ENCODE measurements at regions not wholly inside any gene's neighbourhood (a gene's known extent, or its start where the extent isn't known, plus 50 kb on each side); places are given as distances from the start of the nearest gene placed in this dataset.

DNA sequence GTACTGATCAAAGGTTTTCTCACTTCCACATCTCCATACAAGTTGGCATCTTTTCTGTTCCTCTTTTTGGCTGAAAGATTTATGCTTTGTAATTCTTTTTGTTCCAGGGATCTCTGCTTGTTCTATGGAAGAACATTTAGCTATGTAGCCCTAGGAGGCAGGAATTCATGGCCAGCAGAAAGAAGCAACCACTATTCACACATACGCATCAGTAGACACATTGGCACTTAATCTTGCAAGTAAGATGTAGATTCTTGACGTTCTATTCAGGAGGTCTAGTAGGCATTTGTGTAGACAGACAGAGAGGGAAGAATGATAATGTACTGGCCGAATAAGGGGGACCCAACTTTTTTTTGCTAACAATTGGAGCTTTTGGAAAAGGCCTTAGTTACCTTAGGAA lies 336.0 kb downstream of the NUF2 start:
- CTCF ChIA-PET, result no interaction called here
- DNase-seq, result no peak
- Mint-ChIP-seq H3K4me3 (no peak overlapping the region), H3K27ac (no peak overlapping the region), H3K27me3 (no peaks in the 10 kb centered on the region), H3K9me3 (peaks cover 3 to 14% (median 5%) of the 10 kb centered on the region in 5 donors), H3K4me1 (no peaks in the 10 kb centered on the region), H3K36me3 (no peaks in the 10 kb centered on the region)
- POLR2A ChIA-PET, result no interaction called here
- H3K36me3 ChIP-seq (ENCODE audit: insufficient read depth, low read length), result no peaks in the 10 kb centered on the region
- no peaks in the 10 kb centered on the region for H3K27me3 ChIP-seq (ENCODE audit: insufficient read depth, low read length, poor library complexity, severe bottlenecking)
- no peaks in the 10 kb centered on the region for H3K4me1 ChIP-seq (ENCODE audit: insufficient read depth, low read length)
- no peak overlapping the region for H3K27ac ChIP-seq (ENCODE audit: low read depth, low read length)
- H3K4me3 ChIP-seq (ENCODE audit: low read length), result no peak overlapping the region
- no peaks in the 10 kb centered on the region for H3K9me3 ChIP-seq (ENCODE audit: low read length)

DNA sequence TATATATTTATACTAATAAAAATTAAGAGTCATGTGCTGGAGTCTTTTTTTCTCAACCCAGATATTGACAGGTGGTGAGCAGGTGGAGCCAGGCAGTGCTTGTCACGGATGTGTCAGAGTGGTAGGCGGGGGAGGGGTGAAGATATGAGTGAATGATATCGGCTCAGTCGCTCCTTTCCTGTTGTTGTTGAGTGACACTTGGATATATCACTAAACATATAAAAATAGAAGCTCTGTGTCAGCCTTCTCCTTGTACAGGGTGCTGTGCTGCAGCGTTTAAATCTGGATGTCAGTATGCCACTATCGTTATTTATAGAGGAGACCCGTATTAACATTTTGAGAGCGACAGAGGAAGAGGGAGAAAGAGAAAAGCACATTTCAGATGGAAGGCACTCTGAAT lies 339.6 kb downstream of the NUF2 start:
- Histone ChIP-seq H3K36me3 (ENCODE audit: insufficient read depth, low read length) (no peaks in the 10 kb centered on the region), H3K4me1 (ENCODE audit: insufficient read depth, low read length) (no peaks in the 10 kb centered on the region), H3K9me3 (ENCODE audit: low read length) (no peaks in the 10 kb centered on the region), H3K27me3 (ENCODE audit: insufficient read depth, low read length, poor library complexity, severe bottlenecking) (no peaks in the 10 kb centered on the region), H3K4me3 (ENCODE audit: low read length) (no peak overlapping the region), H3K27ac (ENCODE audit: low read depth, low read length) (no peak overlapping the region)
- CTCF ChIA-PET, result no interaction called here
- H3K36me3 Mint-ChIP-seq, result no peaks in the 10 kb centered on the region
- H3K27ac Mint-ChIP-seq, result no peak overlapping the region
- POLR2A ChIA-PET, result no interaction called here
- no peak for DNase-seq
- no peak overlapping the region for H3K4me3 Mint-ChIP-seq
- H3K9me3 Mint-ChIP-seq, result peaks cover 0 to 6% (median 5%) of the 10 kb centered on the region in 5 donors
- H3K4me1 Mint-ChIP-seq, result no peaks in the 10 kb centered on the region
- no peaks in the 10 kb centered on the region for H3K27me3 Mint-ChIP-seq

GRCh38 chr1:163664671-163665335 lies 343.0 kb downstream of the NUF2 start:
- no peaks in the 10 kb centered on the region for H3K4me1 ChIP-seq (ENCODE audit: insufficient read depth, low read length)
- Mint-ChIP-seq H3K36me3 (no peaks in the 10 kb centered on the region), H3K4me3 (no peak overlapping the region), H3K27ac (no peak overlapping the region), H3K27me3 (no peaks in the 10 kb centered on the region), H3K4me1 (no peaks in the 10 kb centered on the region), H3K9me3 (peaks cover 0 to 9% (median 5%) of the 10 kb centered on the region in 5 donors)
- no peaks in the 10 kb centered on the region for H3K36me3 ChIP-seq (ENCODE audit: insufficient read depth, low read length)
- POLR2A ChIA-PET, result no interaction called here
- no peaks in the 10 kb centered on the region for H3K27me3 ChIP-seq (ENCODE audit: insufficient read depth, low read length, poor library complexity, severe bottlenecking)
- no peaks in the 10 kb centered on the region for H3K9me3 ChIP-seq (ENCODE audit: low read length)
- CTCF ChIA-PET, result no interaction called here
- DNase-seq, result no peak
- no peak overlapping the region for H3K4me3 ChIP-seq (ENCODE audit: low read length)
- no peak overlapping the region for H3K27ac ChIP-seq (ENCODE audit: low read depth, low read length)

- H3K27me3 ChIP-seq (ENCODE audit: insufficient read depth, low read length, poor library complexity, severe bottlenecking), result no peaks in the 10 kb centered on the region
- H3K4me1 Mint-ChIP-seq, result no peaks in the 10 kb centered on the region
- no peak overlapping the region for H3K27ac Mint-ChIP-seq
- H3K36me3 Mint-ChIP-seq, result no peaks in the 10 kb centered on the region
- no peak overlapping the region for H3K4me3 ChIP-seq (ENCODE audit: low read length)
- H3K4me1 ChIP-seq (ENCODE audit: insufficient read depth, low read length), result no peaks in the 10 kb centered on the region
- H3K27me3 Mint-ChIP-seq, result no peaks in the 10 kb centered on the region
- ChIA-PET POLR2A (no interaction called here), CTCF (no interaction called here)
- H3K27ac ChIP-seq (ENCODE audit: low read depth, low read length), result no peak overlapping the region
- peaks cover 0 to 6% (median 0%) of the 10 kb centered on the region in 5 donors for H3K9me3 Mint-ChIP-seq
- no peaks in the 10 kb centered on the region for H3K36me3 ChIP-seq (ENCODE audit: insufficient read depth, low read length)
- no peak for DNase-seq
- no peaks in the 10 kb centered on the region for H3K9me3 ChIP-seq (ENCODE audit: low read length)
- no peak overlapping the region for H3K4me3 Mint-ChIP-seq
Measured at GRCh38 chr1:163668472-163668871, 346.7 kb downstream of the NUF2 start.

- Histone ChIP-seq H3K4me1 (ENCODE audit: insufficient read depth, low read length) (no peaks in the 10 kb centered on the region), H3K4me3 (ENCODE audit: low read length) (no peak overlapping the region), H3K27me3 (ENCODE audit: insufficient read depth, low read length, poor library complexity, severe bottlenecking) (no peaks in the 10 kb centered on the region), H3K36me3 (ENCODE audit: insufficient read depth, low read length) (no peaks in the 10 kb centered on the region), H3K27ac (ENCODE audit: low read depth, low read length) (no peak overlapping the region), H3K9me3 (ENCODE audit: low read length) (no peaks in the 10 kb centered on the region)
- Mint-ChIP-seq H3K27me3 (no peaks in the 10 kb centered on the region), H3K9me3 (peaks cover 0 to 6% (median 3%) of the 10 kb centered on the region in 5 donors), H3K4me1 (no peaks in the 10 kb centered on the region), H3K36me3 (no peaks in the 10 kb centered on the region), H3K4me3 (no peak overlapping the region), H3K27ac (no peak overlapping the region)
- ChIA-PET CTCF (no interaction called here), POLR2A (no interaction called here)
- no peak for DNase-seq
Measured at GRCh38 chr1:163670989-163671757, 349.4 kb downstream of the NUF2 start.

DNA sequence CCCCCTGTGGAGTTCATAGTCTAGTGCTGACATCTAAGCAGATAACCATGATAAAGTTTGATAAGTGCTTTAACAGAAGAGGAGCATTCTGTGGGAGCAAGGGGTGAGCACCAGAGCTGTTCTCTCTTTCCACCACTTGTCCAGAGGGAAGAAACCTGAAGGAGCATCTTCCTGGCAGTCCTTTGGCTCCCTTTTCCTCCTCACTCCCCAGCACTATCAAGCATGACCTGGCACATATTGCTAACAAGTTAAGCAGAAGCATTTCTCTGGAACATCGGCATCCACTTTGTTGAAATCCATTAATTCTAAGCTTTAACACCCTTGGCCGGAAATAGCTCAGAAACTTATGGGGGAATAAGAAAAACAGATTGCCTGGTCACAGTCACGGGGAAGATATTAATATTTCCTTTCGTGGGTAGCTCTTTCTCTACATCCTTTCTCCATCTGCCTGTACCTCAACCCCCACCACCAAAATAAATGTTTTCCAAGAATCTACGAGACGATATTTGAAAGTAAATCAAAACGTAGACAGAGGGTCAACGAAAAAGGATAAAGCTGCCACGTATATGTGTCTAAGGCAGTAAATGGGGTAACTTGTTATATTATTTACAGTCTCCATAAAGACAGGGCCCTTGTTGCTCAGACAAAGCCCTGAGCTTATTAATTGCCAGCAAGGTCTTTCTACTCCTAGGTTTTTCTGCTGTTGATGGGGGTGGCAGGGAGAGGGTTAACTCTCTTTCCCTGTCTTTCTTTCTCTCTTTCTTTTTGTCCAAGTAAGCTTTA lies 351.4 kb downstream of the NUF2 start:
- Mint-ChIP-seq H3K4me1 (no peaks in the 10 kb centered on the region), H3K36me3 (no peaks in the 10 kb centered on the region), H3K27ac (no peak overlapping the region), H3K9me3 (peaks cover 0 to 6% (median 3%) of the 10 kb centered on the region in 5 donors), H3K4me3 (no peak overlapping the region), H3K27me3 (no peaks in the 10 kb centered on the region)
- no peak for DNase-seq
- Histone ChIP-seq H3K27ac (ENCODE audit: low read depth, low read length) (no peak overlapping the region), H3K27me3 (ENCODE audit: insufficient read depth, low read length, poor library complexity, severe bottlenecking) (no peaks in the 10 kb centered on the region), H3K4me3 (ENCODE audit: low read length) (no peak overlapping the region), H3K4me1 (ENCODE audit: insufficient read depth, low read length) (no peaks in the 10 kb centered on the region), H3K9me3 (ENCODE audit: low read length) (no peaks in the 10 kb centered on the region), H3K36me3 (ENCODE audit: insufficient read depth, low read length) (no peaks in the 10 kb centered on the region)
- ChIA-PET CTCF (no interaction called here), POLR2A (no interaction called here)

DNA sequence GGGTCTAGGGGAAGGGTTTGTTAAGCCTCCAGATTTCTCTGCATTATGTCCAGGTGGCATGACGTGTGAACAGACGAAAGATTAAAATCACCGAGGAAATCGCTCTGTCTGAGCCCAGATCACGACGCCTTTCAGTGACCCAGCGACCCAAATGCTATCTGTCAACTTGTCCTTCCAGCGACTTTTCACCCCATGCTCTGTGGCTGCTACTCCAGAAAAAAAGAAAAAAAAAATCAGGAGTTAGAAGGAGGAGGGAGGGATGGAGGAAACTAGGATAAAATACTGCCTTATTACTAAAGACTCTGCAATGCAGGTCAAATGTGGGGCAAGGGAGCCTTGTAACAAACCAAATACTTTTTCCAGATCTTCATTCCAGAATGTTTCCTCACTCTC lies 352.0 kb downstream of the NUF2 start:
- H3K36me3 ChIP-seq (ENCODE audit: insufficient read depth, low read length), result no peaks in the 10 kb centered on the region
- no peak for DNase-seq
- no peaks in the 10 kb centered on the region for H3K4me1 ChIP-seq (ENCODE audit: insufficient read depth, low read length)
- POLR2A ChIA-PET, result no interaction called here
- no peaks in the 10 kb centered on the region for H3K9me3 ChIP-seq (ENCODE audit: low read length)
- Mint-ChIP-seq H3K9me3 (peaks cover 0 to 8% (median 3%) of the 10 kb centered on the region in 5 donors), H3K27me3 (no peaks in the 10 kb centered on the region), H3K27ac (peak overlapping the region in 1 of 8 donors; percentile 2), H3K4me3 (no peak overlapping the region), H3K4me1 (no peaks in the 10 kb centered on the region), H3K36me3 (no peaks in the 10 kb centered on the region)
- H3K27me3 ChIP-seq (ENCODE audit: insufficient read depth, low read length, poor library complexity, severe bottlenecking), result no peaks in the 10 kb centered on the region
- CTCF ChIA-PET, result no interaction called here
- H3K27ac ChIP-seq (ENCODE audit: low read depth, low read length), result no peak overlapping the region
- H3K4me3 ChIP-seq (ENCODE audit: low read length), result no peak overlapping the region

GRCh38 chr1:163674236-163674635 lies 352.5 kb downstream of the NUF2 start:
- CTCF ChIA-PET, result no interaction called here
- peaks cover 0 to 13% (median 3%) of the 10 kb centered on the region in 5 donors for H3K9me3 Mint-ChIP-seq
- POLR2A ChIA-PET, result no interaction called here

More at GRCh38 chr1:163674236-163674635, 352.5 kb downstream of the NUF2 start:
- Histone ChIP-seq H3K27ac (ENCODE audit: low read depth, low read length) (no peak overlapping the region), H3K9me3 (ENCODE audit: low read length) (no peaks in the 10 kb centered on the region), H3K4me3 (ENCODE audit: low read length) (no peak overlapping the region), H3K4me1 (ENCODE audit: insufficient read depth, low read length) (no peaks in the 10 kb centered on the region), H3K27me3 (ENCODE audit: insufficient read depth, low read length, poor library complexity, severe bottlenecking) (no peaks in the 10 kb centered on the region), H3K36me3 (ENCODE audit: insufficient read depth, low read length) (no peaks in the 10 kb centered on the region)
- Mint-ChIP-seq H3K27ac (no peak overlapping the region), H3K4me1 (no peaks in the 10 kb centered on the region), H3K27me3 (peaks cover 0 to 2% of the 10 kb centered on the region in 2 donors), H3K4me3 (no peak overlapping the region), H3K36me3 (no peaks in the 10 kb centered on the region)
- DNase-seq, result no peak

All from CD8-positive, alpha-beta memory T cell (primary cell).